ENCODE measurements at regions not wholly inside any gene's neighbourhood (a gene's known extent, or its start where the extent isn't known, plus 50 kb on each side); places are given as distances from the start of the nearest gene placed in this dataset.

GRCh38 chr1:59026472-59026948 lies 242.7 kb upstream of the JUN start:
- DNase-seq (ENCODE audit: low spot score) = peak; percentile 67

- no peak for DNase-seq (ENCODE audit: low spot score)
These were observed 243.3 kb upstream of the JUN start for GRCh38 chr1:59027177-59027576.

GRCh38 chr1:59028048-59028447 lies 244.2 kb upstream of the JUN start:
- no peak for DNase-seq (ENCODE audit: low spot score)

- DNase-seq (ENCODE audit: low spot score) = no peak
These were observed 245.7 kb upstream of the JUN start for GRCh38 chr1:59029411-59030167.

- DNase-seq (ENCODE audit: low spot score) = no peak
These were observed 248.4 kb upstream of the JUN start for GRCh38 chr1:59032228-59032627.

GRCh38 chr1:59033761-59034160 lies 249.9 kb upstream of the JUN start:
- no peak for DNase-seq (ENCODE audit: low spot score)

GRCh38 chr1:59034925-59035324 lies 251.1 kb upstream of the JUN start:
- DNase-seq (ENCODE audit: low spot score) = no peak

GRCh38 chr1:59039551-59039950 lies 255.7 kb upstream of the JUN start:
- DNase-seq (ENCODE audit: low spot score) = no peak

- no peak for DNase-seq (ENCODE audit: low spot score)
These were observed 256.4 kb upstream of the FGGY start for GRCh38 chr1:59040486-59040885.

GRCh38 chr1:59041646-59042277 lies 255.1 kb upstream of the FGGY start:
- DNase-seq (ENCODE audit: low spot score) = no peak

- no peak for DNase-seq (ENCODE audit: low spot score)
These were observed 253.1 kb upstream of the FGGY start for GRCh38 chr1:59043796-59044195.

GRCh38 chr1:59044535-59045121 lies 252.3 kb upstream of the FGGY start:
- DNase-seq (ENCODE audit: low spot score) = no peak

- DNase-seq (ENCODE audit: low spot score) = no peak
These were observed 251.8 kb upstream of the FGGY start for GRCh38 chr1:59045137-59045536.

- DNase-seq (ENCODE audit: low spot score) = peak; percentile 12
These were observed 251.3 kb upstream of the FGGY start for GRCh38 chr1:59045636-59046035.

- DNase-seq (ENCODE audit: low spot score) = no peak
These were observed 250.8 kb upstream of the FGGY start for GRCh38 chr1:59046134-59046533.

GRCh38 chr1:59046730-59047157 lies 250.2 kb upstream of the FGGY start:
- peak; percentile 42 for DNase-seq (ENCODE audit: low spot score)

GRCh38 chr1:59051007-59051406 lies 245.9 kb upstream of the FGGY start:
- DNase-seq (ENCODE audit: low spot score) = no peak

GRCh38 chr1:59052166-59052590 lies 244.7 kb upstream of the FGGY start:
- DNase-seq (ENCODE audit: low spot score) = no peak

- DNase-seq (ENCODE audit: low spot score) = no peak
These were observed 242.7 kb upstream of the FGGY start for GRCh38 chr1:59054172-59054571.

- no peak for DNase-seq (ENCODE audit: low spot score)
These were observed 240.8 kb upstream of the FGGY start for GRCh38 chr1:59055908-59056719.

GRCh38 chr1:59057211-59057694 lies 239.6 kb upstream of the FGGY start:
- no peak for DNase-seq (ENCODE audit: low spot score)

GRCh38 chr1:59057796-59058195 lies 239.1 kb upstream of the FGGY start:
- DNase-seq (ENCODE audit: low spot score) = no peak
